Neuronal stem cell (in vitro differentiated cells): ENCODE measurements at regions not wholly inside any gene's neighbourhood (a gene's known extent, or its start where the extent isn't known, plus 50 kb on each side); places are given as distances from the start of the nearest gene placed in this dataset.

Experiments used
- DNase-seq: peaks from one replicate; pipeline ENCODE4 v3.0.0-alpha.2; 2013; ENCODE audit warnings: low spot score
- H2AFZ ChIP-seq: one replicate; pipeline ENCODE4 v1.6.1; 2013; ENCODE audit warnings: mild to moderate bottlenecking, low read length, inconsistent platforms
- H2AK5ac ChIP-seq: 2 replicates; pipeline ENCODE4 v1.6.1; 2013; ENCODE audit warnings: low read depth, mild to moderate bottlenecking, inconsistent platforms, low read length, moderate library complexity, mixed read lengths
- H2BK120ac ChIP-seq: 2 replicates; pipeline ENCODE4 v1.6.1; 2013; ENCODE audit warnings: low read depth, mild to moderate bottlenecking, inconsistent platforms, low read length, moderate library complexity, mixed read lengths
- H2BK12ac ChIP-seq: one replicate; pipeline ENCODE4 v1.6.1; 2013; ENCODE audit warnings: low read length, inconsistent platforms
- H2BK15ac ChIP-seq: 2 replicates; pipeline ENCODE4 v1.6.1; 2013; ENCODE audit warnings: mild to moderate bottlenecking, low read length, inconsistent platforms, mixed read lengths
- H2BK5ac ChIP-seq: one replicate; pipeline ENCODE4 v1.6.1; 2013; ENCODE audit warnings: inconsistent platforms, mild to moderate bottlenecking, low read length, moderate library complexity
- H3K14ac ChIP-seq: one replicate; pipeline ENCODE4 v1.6.1; 2013; ENCODE audit warnings: low read length, inconsistent platforms
- H3K18ac ChIP-seq: 2 replicates; pipeline ENCODE4 v1.6.1; 2013; ENCODE audit warnings: low read length, inconsistent platforms
- H3K23ac ChIP-seq: 2 replicates; pipeline ENCODE4 v1.6.1; 2013; ENCODE audit warnings: low read depth, mild to moderate bottlenecking, mixed read lengths, low read length, inconsistent platforms; ENCODE audit not compliant: poor library complexity
- H3K27ac ChIP-seq: replicated peaks from 3 replicates; pipeline ENCODE4 v1.5.1; 2013; ENCODE audit warnings: low read length, inconsistent platforms
- H3K27me3 ChIP-seq, 3 experiments: 2 replicates each; pipeline ENCODE4 v1.6.1; 2013; ENCODE audit warnings: low read length in 3 of 3, mild to moderate bottlenecking in 2 of 3, inconsistent platforms in 1 of 3, low read depth in 1 of 3, mixed read lengths in 1 of 3, moderate library complexity in 1 of 3; ENCODE audit not compliant: control insufficient read depth in 3 of 3, insufficient read depth in 3 of 3
- H3K36me3 ChIP-seq, 2 donors: replicated peaks in 1 of 2; 2 replicates each; pipeline ENCODE4 v1.6.1; 2013; ENCODE audit warnings: low read length in 2 of 2; ENCODE audit not compliant: control insufficient read depth in 2 of 2, insufficient read depth in 2 of 2
- H3K4ac ChIP-seq: 2 replicates; pipeline ENCODE4 v1.6.1; 2013; ENCODE audit warnings: inconsistent platforms, mild to moderate bottlenecking, low read length, moderate library complexity
- H3K4me1 ChIP-seq, 2 donors: 1 replicate in 1 of 2; 2 replicates in 1 of 2; pipeline ENCODE4 v1.6.1; 2013; ENCODE audit warnings: low read length in 2 of 2, low read depth in 1 of 2; ENCODE audit not compliant: control insufficient read depth in 2 of 2, insufficient read depth in 1 of 2
- H3K4me2 ChIP-seq: one replicate; pipeline ENCODE4 v1.6.1; 2013; ENCODE audit warnings: mild to moderate bottlenecking, low read length, inconsistent platforms; ENCODE audit not compliant: insufficient read depth, poor library complexity, severe bottlenecking
- H3K4me3 ChIP-seq, 2 donors: 2 replicates each; pipeline ENCODE4 v1.5.1; 2013; ENCODE audit warnings: low read length in 2 of 2, mild to moderate bottlenecking in 2 of 2, inconsistent platforms in 1 of 2, moderate library complexity in 1 of 2
- H3K79me1 ChIP-seq: one replicate; pipeline ENCODE4 v1.6.1; 2013; ENCODE audit warnings: low read depth, mild to moderate bottlenecking, inconsistent platforms, low read length, moderate library complexity
- H3K9ac ChIP-seq: one replicate; pipeline ENCODE4 v1.6.1; 2013; ENCODE audit warnings: mild to moderate bottlenecking, low read depth, low read length, inconsistent platforms; ENCODE audit not compliant: poor library complexity
- H3K9me3 ChIP-seq, 2 donors: replicated peaks in 1 of 2; 2 replicates each; pipeline versions ENCODE3 to v1.6.1; 2013; ENCODE audit warnings: low read length in 2 of 2, mild to moderate bottlenecking in 2 of 2, inconsistent platforms in 1 of 2, low read depth in 1 of 2, mixed read lengths in 1 of 2, moderate library complexity in 1 of 2; ENCODE audit not compliant: control insufficient read depth in 2 of 2, insufficient read depth in 1 of 2
- H4K8ac ChIP-seq: one replicate; pipeline ENCODE4 v1.6.1; 2013; ENCODE audit warnings: low read depth, mild to moderate bottlenecking, inconsistent platforms, low read length, moderate library complexity
- H4K91ac ChIP-seq: one replicate; pipeline ENCODE4 v1.6.1; 2013; ENCODE audit warnings: low read length, low read depth, mild to moderate bottlenecking, inconsistent platforms; ENCODE audit not compliant: poor library complexity
- WGBS, 2 donors: extraction: QIAGEN DNeasy Blood & Tissue Kit; methylation state at CpG; one replicate each; pipeline ENCODE4 v1.1.7; 2013; ENCODE audit warnings: missing lambda C conversion rate in 2 of 2, mixed read lengths in 1 of 2; ENCODE audit not compliant: insufficient read length in 2 of 2, insufficient replicate concordance in 1 of 2; ENCODE audit errors: extremely low coverage in 2 of 2; 5-methylcytosine and 5-hydroxymethylcytosine counted together

DNA sequence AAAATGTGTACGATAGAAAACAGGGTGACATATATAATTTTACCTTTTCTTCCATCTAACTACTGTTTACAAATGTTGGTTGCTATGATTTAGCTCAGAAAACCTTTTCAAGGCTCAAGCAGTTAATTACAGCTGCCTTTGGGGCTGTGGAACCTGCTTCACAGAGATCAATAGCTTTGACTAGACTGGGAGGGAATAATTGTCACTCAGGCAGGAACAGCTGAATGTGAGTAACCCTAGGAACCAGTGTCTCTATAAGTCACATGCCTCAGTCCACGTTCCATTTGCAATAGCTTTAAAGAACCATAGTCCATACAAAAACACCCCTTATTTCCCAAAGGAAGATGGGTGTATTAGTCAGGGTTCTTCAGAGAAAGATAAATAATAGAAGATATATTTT is 306.8 kb upstream of the ERCC4 start:
- Histone ChIP-seq H3K4me3 (no peak overlapping the region), H3K4me2 (no peak overlapping the region), H3K9me3 (no peaks in the 10 kb centered on the region), H3K18ac (no peak overlapping the region), H4K91ac (no peak overlapping the region), H2BK5ac (no peak overlapping the region), H3K79me1 (no peaks in the 10 kb centered on the region), H3K14ac (no peak overlapping the region), H3K23ac (no peak overlapping the region), H3K36me3 (no peaks in the 10 kb centered on the region), H2AFZ (no peak overlapping the region), H3K27me3 (no peaks in the 10 kb centered on the region), H2BK12ac (no peak overlapping the region), H3K4ac (no peak overlapping the region), H2BK120ac (no peak overlapping the region), H3K27ac (no peak overlapping the region), H3K4me1 (no peaks in the 10 kb centered on the region), H3K9ac (no peak overlapping the region), H4K8ac (no peak overlapping the region), H2AK5ac (no peak overlapping the region), H2BK15ac (no peak overlapping the region)
- WGBS, 2 donors, result no CpG with 5 or more reads among the region's 2 CpGs
- DNase-seq, result no peak

DNA sequence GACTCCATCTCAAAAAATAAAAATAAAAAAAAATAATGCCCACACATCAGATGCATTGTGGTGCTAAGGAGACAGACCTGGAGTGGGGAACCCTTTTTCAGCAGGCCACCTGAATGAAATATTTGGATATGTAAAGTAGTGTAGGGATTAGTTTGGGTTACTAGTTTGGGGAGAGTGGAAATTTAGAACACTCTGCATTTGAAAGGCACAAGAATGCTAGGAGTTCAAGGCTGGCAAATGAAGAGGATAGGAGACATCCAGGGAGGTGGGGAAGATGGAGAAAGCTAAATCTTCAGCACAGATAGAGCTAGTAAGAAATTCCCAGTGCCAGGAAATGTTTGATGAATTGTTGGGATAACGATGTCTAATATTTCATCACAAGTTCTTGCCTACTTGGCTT is 298.3 kb upstream of the ERCC4 start:
- Histone ChIP-seq H4K91ac (no peak overlapping the region), H3K14ac (no peak overlapping the region), H3K4me1 (no peaks in the 10 kb centered on the region), H2BK120ac (no peak overlapping the region), H3K9ac (no peak overlapping the region), H3K4ac (no peak overlapping the region), H3K18ac (no peak overlapping the region), H3K79me1 (no peaks in the 10 kb centered on the region), H3K4me2 (no peak overlapping the region), H4K8ac (no peak overlapping the region), H2BK12ac (no peak overlapping the region), H3K36me3 (no peaks in the 10 kb centered on the region), H3K27me3 (no peaks in the 10 kb centered on the region), H3K9me3 (no peaks in the 10 kb centered on the region), H3K23ac (no peak overlapping the region), H3K27ac (no peak overlapping the region), H2BK15ac (no peak overlapping the region), H2AK5ac (no peak overlapping the region), H2AFZ (no peak overlapping the region), H2BK5ac (no peak overlapping the region), H3K4me3 (no peak overlapping the region)
- WGBS, 2 donors, result no CpG with 5 or more reads among the region's 1 CpG
- no peak for DNase-seq

DNA sequence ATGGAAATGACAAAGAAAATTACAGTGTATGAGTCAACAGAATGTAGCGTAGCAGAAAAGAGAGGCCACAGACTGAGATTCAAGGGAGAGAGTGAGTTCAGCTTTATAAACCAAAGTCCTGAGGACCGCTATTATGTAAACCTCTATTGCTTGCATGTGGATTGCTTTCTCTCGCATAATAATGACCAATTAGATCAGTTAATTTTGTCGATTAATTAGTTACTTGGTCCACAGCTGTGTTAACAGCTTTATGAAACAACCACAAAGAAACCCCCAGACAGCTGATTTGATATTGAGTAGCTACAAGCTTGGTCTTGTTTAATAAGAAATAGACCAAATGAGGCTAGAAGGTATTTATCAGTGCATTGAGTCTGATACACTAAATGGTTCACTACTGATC is 291.8 kb upstream of the ERCC4 start:
- no peak overlapping the region for H4K91ac ChIP-seq
- H3K36me3 ChIP-seq, result no peaks in the 10 kb centered on the region
- H3K27me3 ChIP-seq, result no peaks in the 10 kb centered on the region
- H3K4me1 ChIP-seq, result no peaks in the 10 kb centered on the region
- H2BK15ac ChIP-seq, result no peak overlapping the region
- no CpG with 5 or more reads among the region's 4 CpGs for WGBS, 2 donors
- no peak overlapping the region for H2AK5ac ChIP-seq
- H3K14ac ChIP-seq, result no peak overlapping the region
- no peak overlapping the region for H3K9ac ChIP-seq
- H2BK12ac ChIP-seq, result no peak overlapping the region
- H2BK5ac ChIP-seq, result no peak overlapping the region
- no peak overlapping the region for H3K4me3 ChIP-seq
- H3K23ac ChIP-seq, result no peak overlapping the region
- H3K4ac ChIP-seq, result no peak overlapping the region
- H3K4me2 ChIP-seq, result no peak overlapping the region
- no peak overlapping the region for H2AFZ ChIP-seq
- no peak overlapping the region for H4K8ac ChIP-seq
- no peak overlapping the region for H3K27ac ChIP-seq
- H3K9me3 ChIP-seq, result peaks cover 0 to 1% of the 10 kb centered on the region in 2 donors
- H3K18ac ChIP-seq, result no peak overlapping the region
- no peak for DNase-seq
- H2BK120ac ChIP-seq, result no peak overlapping the region
- no peaks in the 10 kb centered on the region for H3K79me1 ChIP-seq

DNA sequence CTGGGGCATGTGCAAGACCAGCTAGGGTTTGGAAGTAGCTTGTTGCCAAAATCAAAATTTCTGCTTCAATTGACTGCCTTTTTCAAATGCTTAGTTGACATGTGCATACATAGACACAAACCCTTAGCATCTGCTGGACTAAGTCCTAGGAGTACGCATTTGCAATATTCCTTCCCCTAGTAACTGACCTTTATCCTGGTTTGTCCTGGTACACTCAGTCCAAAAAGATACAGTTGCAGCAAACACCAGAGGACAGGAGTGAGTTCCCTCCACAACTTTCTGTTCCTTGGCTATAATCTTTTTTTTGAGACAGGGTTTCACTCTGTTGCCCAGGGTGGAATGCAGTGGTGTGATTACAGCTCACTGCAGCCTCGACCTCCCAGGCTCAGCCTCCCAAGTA is 290.2 kb upstream of the ERCC4 start:
- WGBS, 2 donors, result no CpG with 5 or more reads among the region's 2 CpGs
- no peak overlapping the region for H3K14ac ChIP-seq

More for the DNA sequence above, 290.2 kb upstream of the ERCC4 start:
- Histone ChIP-seq H3K4me3 (no peak overlapping the region), H3K4me2 (no peak overlapping the region), H3K4ac (no peak overlapping the region), H2AFZ (no peak overlapping the region), H3K4me1 (no peaks in the 10 kb centered on the region), H3K27me3 (no peaks in the 10 kb centered on the region), H2BK12ac (no peak overlapping the region), H4K8ac (no peak overlapping the region), H3K18ac (no peak overlapping the region), H3K27ac (no peak overlapping the region), H3K23ac (no peak overlapping the region), H3K79me1 (no peaks in the 10 kb centered on the region), H2AK5ac (no peak overlapping the region), H2BK120ac (no peak overlapping the region), H2BK5ac (no peak overlapping the region), H3K36me3 (no peaks in the 10 kb centered on the region), H3K9ac (no peak overlapping the region), H3K9me3 (peaks cover 0 to 2% of the 10 kb centered on the region in 2 donors), H2BK15ac (no peak overlapping the region), H4K91ac (no peak overlapping the region)
- no peak for DNase-seq
